ENCODE measurements at regions not wholly inside any gene's neighbourhood (a gene's known extent, or its start where the extent isn't known, plus 50 kb on each side); places are given as distances from the start of the nearest gene placed in this dataset.

DNA sequence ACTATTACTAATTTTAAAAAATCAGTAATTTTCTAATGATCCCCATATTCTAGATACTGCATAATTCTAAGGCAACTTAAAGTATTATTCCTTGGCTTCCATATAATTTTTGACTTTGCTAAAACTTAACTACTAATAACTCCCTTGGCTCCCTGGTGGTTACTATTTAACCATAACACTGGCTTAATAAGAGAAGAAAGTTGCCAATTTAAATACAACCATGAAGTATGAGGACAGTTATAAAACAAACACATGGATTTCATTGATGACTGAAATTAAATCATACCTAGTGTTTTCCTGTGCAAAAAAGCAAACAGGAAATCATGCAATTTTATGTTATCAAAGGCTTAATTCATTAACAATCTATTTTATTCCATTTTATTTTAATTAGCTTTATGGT is 1073.9 kb downstream of the GRM8 start:
- DNase-seq (no peak), ATAC-seq (no peak)
- Histone ChIP-seq H3K27ac (ENCODE audit: low read length) (no peak overlapping the region), H3K4me3 (ENCODE audit: low read length) (no peak overlapping the region), H3K9me3 (ENCODE audit: control insufficient read depth, low read length) (no peaks in the 10 kb centered on the region), H3K27me3 (ENCODE audit: control insufficient read depth, insufficient read depth) (no peaks in the 10 kb centered on the region), H3K4me1 (ENCODE audit: control insufficient read depth, insufficient read depth, low read length) (no peaks in the 10 kb centered on the region)
- intact Hi-C loops (cut with DNase I) = no loop called here

DNA sequence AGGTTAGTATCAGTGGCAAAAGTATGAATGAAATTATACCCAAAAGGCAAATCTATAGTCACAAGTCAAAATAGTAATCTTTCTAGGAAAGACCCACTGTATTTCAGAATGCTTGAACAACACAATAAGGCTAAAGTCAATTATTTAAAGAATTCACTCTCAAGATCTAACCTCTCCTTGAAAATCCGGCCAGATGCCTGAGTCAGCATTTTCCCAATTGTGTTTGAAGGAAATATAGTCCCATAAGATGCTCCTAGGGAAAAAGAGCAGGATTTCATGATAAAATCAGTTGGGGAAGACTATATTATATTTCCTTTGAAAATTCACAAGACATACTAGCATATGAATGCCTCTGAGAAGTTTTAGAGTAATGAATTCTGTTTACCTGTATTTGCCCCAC is 1075.0 kb downstream of the GRM8 start:
- WGBS = 53% methylated on average over 1 of the region's 1 CpG
- Histone ChIP-seq H3K4me1 (ENCODE audit: control insufficient read depth, insufficient read depth, low read length) (no peaks in the 10 kb centered on the region), H3K4me3 (ENCODE audit: low read length) (no peak overlapping the region), H3K27me3 (ENCODE audit: control insufficient read depth, insufficient read depth) (no peaks in the 10 kb centered on the region), H3K9me3 (ENCODE audit: control insufficient read depth, low read length) (no peaks in the 10 kb centered on the region), H3K27ac (ENCODE audit: low read length) (no peak overlapping the region)
- no peak for DNase-seq
- intact Hi-C loops (cut with DNase I) = no loop called here
- ATAC-seq = no peak

DNA sequence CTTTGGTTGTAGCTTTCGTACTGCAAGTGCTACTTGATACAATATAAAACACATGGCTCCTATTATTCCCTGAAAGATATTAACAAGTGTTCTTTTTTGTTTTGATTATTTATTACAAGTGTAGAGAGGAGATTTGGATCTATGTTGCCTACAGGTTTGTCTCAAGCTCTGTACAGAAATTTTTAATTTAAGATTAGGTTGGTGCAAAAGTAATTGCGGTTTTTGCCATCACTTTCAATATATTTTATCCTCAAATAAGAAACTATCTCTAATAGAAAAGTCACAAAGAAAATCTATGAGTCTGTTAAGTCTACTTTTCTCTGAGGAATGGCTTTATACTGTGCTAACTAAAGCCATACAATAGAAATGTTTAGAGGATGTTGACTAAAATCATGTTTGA is 1086.1 kb downstream of the GRM8 start:
- Histone ChIP-seq H3K9me3 (ENCODE audit: control insufficient read depth, low read length) (no peaks in the 10 kb centered on the region), H3K4me1 (ENCODE audit: control insufficient read depth, insufficient read depth, low read length) (no peaks in the 10 kb centered on the region), H3K27ac (ENCODE audit: low read length) (no peak overlapping the region), H3K27me3 (ENCODE audit: control insufficient read depth, insufficient read depth) (no peaks in the 10 kb centered on the region), H3K4me3 (ENCODE audit: low read length) (no peak overlapping the region)
- ATAC-seq (no peak), DNase-seq (no peak)
- WGBS = 71% methylated on average over 2 of the region's 2 CpGs
- intact Hi-C loops (cut with DNase I) = no loop called here

DNA sequence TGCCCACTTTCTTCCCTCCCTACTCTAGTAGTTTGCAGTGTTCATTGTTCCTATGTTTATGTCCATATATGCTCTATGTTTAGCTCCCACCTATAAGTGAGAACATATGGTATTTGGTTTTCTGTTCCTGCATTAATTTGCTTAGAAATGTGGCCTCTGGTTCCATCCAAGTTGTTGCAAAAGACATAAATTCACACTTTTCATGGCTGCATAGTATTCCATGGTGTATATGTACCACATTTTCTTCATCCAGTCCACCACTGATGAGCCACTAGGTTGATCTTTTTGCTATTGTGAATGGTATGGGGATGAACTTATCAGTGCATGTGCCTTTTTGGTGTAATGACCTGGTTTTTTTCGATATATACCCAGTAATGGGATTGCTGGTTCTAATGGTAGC is 1089.1 kb downstream of the GRM8 start:
- Histone ChIP-seq H3K9me3 (ENCODE audit: control insufficient read depth, low read length) (no peaks in the 10 kb centered on the region), H3K27ac (ENCODE audit: low read length) (no peak overlapping the region)

DNA sequence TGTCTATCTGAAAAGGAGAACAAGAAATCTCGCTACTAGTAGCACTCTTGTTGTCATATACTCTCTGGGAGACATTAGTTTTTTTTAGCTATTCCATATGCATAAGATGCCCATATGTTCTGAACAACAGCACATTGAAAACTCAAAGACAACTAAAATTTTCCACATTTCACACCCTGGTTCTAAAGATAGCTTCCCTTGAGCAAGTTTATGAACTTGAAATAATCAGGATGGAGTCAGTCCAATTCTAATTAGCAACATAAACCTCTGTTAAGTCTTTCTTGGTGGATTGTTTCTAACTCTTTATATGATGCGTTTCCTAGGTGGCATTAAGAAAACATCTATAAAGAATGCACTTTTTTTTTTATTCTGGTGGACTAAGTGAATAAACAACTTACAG is 1095.3 kb downstream of the GRM8 start:
- no peak for DNase-seq
- no peak for ATAC-seq
- H3K4me3 ChIP-seq (ENCODE audit: low read length) = no peak overlapping the region
- intact Hi-C loops (cut with DNase I) = no loop called here
- no peak overlapping the region for H3K27ac ChIP-seq (ENCODE audit: low read length)
- H3K9me3 ChIP-seq (ENCODE audit: control insufficient read depth, low read length) = no peaks in the 10 kb centered on the region
- 72% methylated on average over 2 of the region's 2 CpGs for WGBS
- H3K4me1 ChIP-seq (ENCODE audit: control insufficient read depth, insufficient read depth, low read length) = no peaks in the 10 kb centered on the region
- no peaks in the 10 kb centered on the region for H3K27me3 ChIP-seq (ENCODE audit: control insufficient read depth, insufficient read depth)

More for the DNA sequence above, 1089.1 kb downstream of the GRM8 start:
- H3K27me3 ChIP-seq (ENCODE audit: control insufficient read depth, insufficient read depth) = no peaks in the 10 kb centered on the region
- no peak overlapping the region for H3K4me3 ChIP-seq (ENCODE audit: low read length)
- ATAC-seq = no peak
- intact Hi-C loops (cut with DNase I) = no loop called here
- DNase-seq = no peak
- 38% methylated on average over 1 of the region's 1 CpG for WGBS
- no peaks in the 10 kb centered on the region for H3K4me1 ChIP-seq (ENCODE audit: control insufficient read depth, insufficient read depth, low read length)

DNA sequence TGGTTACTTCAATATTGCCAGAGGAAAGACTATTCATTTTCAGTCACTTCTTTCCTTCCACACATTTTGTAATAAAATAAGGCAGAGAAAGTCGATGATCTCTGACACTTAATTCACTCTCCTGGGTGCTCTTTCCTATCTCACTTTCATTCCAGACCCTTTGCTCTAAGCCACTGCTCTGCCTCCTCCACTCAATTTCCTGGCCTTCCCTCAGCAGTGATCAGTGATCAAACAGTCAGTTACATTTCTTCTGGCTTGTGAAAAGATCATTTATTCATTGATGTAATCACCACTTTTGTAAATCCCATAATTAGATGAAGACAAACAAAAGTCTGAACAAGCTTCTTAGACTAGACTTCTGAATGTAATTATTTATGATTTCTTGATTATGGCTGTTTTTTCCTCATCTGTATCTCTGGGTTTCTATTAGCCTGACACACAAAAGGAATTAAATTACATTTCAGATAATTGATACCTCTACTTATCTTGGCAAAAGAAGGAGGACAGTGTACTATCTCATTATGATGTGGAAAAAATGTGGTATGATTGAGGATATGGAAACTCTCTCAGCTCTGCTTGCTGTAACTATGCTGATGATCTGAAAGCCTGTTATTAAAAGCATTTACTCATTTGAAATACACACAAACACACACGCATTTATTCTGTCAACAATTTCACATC is 1102.3 kb downstream of the GRM8 start:
- Histone ChIP-seq H3K4me1 (ENCODE audit: control insufficient read depth, insufficient read depth, low read length) (no peaks in the 10 kb centered on the region), H3K4me3 (ENCODE audit: low read length) (no peak overlapping the region), H3K9me3 (ENCODE audit: control insufficient read depth, low read length) (no peaks in the 10 kb centered on the region), H3K27me3 (ENCODE audit: control insufficient read depth, insufficient read depth) (no peaks in the 10 kb centered on the region), H3K27ac (ENCODE audit: low read length) (no peak overlapping the region)
- 47% methylated on average over 2 of the region's 2 CpGs for WGBS
- no peak for ATAC-seq
- no peak for DNase-seq
- intact Hi-C loops (cut with DNase I) = no loop called here

DNA sequence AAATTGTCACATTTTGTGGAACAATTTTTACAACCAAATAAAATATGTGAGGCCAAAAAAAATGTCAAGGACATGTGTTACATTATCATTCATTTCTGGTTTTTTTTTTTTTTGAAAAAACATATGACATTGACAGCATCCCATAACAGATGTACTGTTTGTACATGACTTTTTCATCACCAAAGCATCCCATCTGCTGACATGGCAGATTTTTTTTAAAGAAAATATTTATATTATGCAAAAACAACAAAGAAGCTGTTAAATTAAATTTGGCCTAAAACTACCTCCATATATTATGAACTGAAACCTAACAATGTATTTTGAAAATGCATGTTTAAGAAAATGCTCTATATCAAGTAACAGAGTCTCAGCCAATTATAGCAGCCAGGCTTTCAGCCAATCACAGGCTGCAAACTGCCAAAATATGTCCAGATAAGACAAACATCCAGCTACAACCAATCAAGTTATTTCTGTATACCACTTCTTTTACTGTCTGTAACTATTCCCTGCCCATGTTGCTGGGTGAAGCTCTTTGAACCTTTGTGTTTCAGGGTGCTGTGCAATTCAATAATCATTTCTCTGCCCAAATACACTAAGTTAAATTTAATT is 1111.8 kb downstream of the GRM8 start:
- H3K9me3 ChIP-seq (ENCODE audit: control insufficient read depth, low read length) = no peaks in the 10 kb centered on the region
- no peak overlapping the region for H3K27ac ChIP-seq (ENCODE audit: low read length)
- DNase-seq (no peak), ATAC-seq (no peak)
- H3K4me3 ChIP-seq (ENCODE audit: low read length) = no peak overlapping the region
- intact Hi-C loops (cut with DNase I) = no loop called here
- no peaks in the 10 kb centered on the region for H3K4me1 ChIP-seq (ENCODE audit: control insufficient read depth, insufficient read depth, low read length)
- no peaks in the 10 kb centered on the region for H3K27me3 ChIP-seq (ENCODE audit: control insufficient read depth, insufficient read depth)

GRCh38 chr7:126119981-126120380 is 1132.8 kb downstream of the GRM8 start:
- Histone ChIP-seq H3K27me3 (ENCODE audit: control insufficient read depth, insufficient read depth) (no peaks in the 10 kb centered on the region), H3K9me3 (ENCODE audit: control insufficient read depth, low read length) (no peaks in the 10 kb centered on the region), H3K4me1 (ENCODE audit: control insufficient read depth, insufficient read depth, low read length) (no peaks in the 10 kb centered on the region), H3K27ac (ENCODE audit: low read length) (no peak overlapping the region), H3K4me3 (ENCODE audit: low read length) (no peak overlapping the region)
- no peak for DNase-seq
- ATAC-seq = no peak
- intact Hi-C loops (cut with DNase I) = no loop called here
- 45% methylated on average over 1 of the region's 1 CpG for WGBS

- Histone ChIP-seq H3K4me3 (ENCODE audit: low read length) (no peak overlapping the region), H3K27ac (ENCODE audit: low read length) (no peak overlapping the region), H3K4me1 (ENCODE audit: control insufficient read depth, insufficient read depth, low read length) (no peaks in the 10 kb centered on the region), H3K27me3 (ENCODE audit: control insufficient read depth, insufficient read depth) (no peaks in the 10 kb centered on the region), H3K9me3 (ENCODE audit: control insufficient read depth, low read length) (no peaks in the 10 kb centered on the region)
- DNase-seq (no peak), ATAC-seq (no peak)
- 6% methylated on average over 1 of the region's 1 CpG for WGBS
- intact Hi-C loops (cut with DNase I) = no loop called here
Observed at GRCh38 chr7:126103582-126103981, 1149.2 kb downstream of the GRM8 start.

GRCh38 chr7:126083014-126083413 is 1153.4 kb upstream of the POT1 start:
- intact Hi-C loops (cut with DNase I) = no loop called here
- Histone ChIP-seq H3K27me3 (ENCODE audit: control insufficient read depth, insufficient read depth) (no peaks in the 10 kb centered on the region), H3K4me3 (ENCODE audit: low read length) (no peak overlapping the region), H3K4me1 (ENCODE audit: control insufficient read depth, insufficient read depth, low read length) (no peaks in the 10 kb centered on the region), H3K27ac (ENCODE audit: low read length) (no peak overlapping the region), H3K9me3 (ENCODE audit: control insufficient read depth, low read length) (no peaks in the 10 kb centered on the region)
- no peak for ATAC-seq
- no peak for DNase-seq

DNA sequence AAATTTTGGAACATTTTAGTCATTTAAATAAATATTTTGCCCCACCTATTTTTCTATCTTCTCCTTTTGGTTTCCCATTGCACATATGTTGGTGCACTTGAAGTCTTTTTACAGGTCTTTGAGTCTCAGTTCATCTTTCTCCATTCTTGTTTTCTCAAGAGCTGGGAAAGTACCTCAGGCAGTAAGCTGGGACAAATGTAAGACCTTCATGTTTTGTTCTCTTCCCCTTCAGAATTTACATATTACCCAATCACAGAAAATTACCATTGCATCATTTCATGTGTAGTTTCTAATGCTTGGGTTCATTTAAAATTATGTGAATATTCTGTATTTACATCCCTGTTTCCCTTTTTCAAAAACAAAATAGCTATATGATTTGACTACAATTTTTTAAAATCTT is 1150.0 kb upstream of the POT1 start:
- Histone ChIP-seq H3K4me3 (ENCODE audit: low read length) (no peak overlapping the region), H3K4me1 (ENCODE audit: control insufficient read depth, insufficient read depth, low read length) (no peaks in the 10 kb centered on the region), H3K27ac (ENCODE audit: low read length) (no peak overlapping the region), H3K27me3 (ENCODE audit: control insufficient read depth, insufficient read depth) (no peaks in the 10 kb centered on the region), H3K9me3 (ENCODE audit: control insufficient read depth, low read length) (no peaks in the 10 kb centered on the region)
- ATAC-seq (no peak), DNase-seq (no peak)
- intact Hi-C loops (cut with DNase I) = no loop called here

GRCh38 chr7:126079151-126079550 is 1149.5 kb upstream of the POT1 start:
- H3K4me3 ChIP-seq (ENCODE audit: low read length) = no peak overlapping the region
- no peaks in the 10 kb centered on the region for H3K4me1 ChIP-seq (ENCODE audit: control insufficient read depth, insufficient read depth, low read length)
- no peaks in the 10 kb centered on the region for H3K27me3 ChIP-seq (ENCODE audit: control insufficient read depth, insufficient read depth)
- no peak for DNase-seq
- H3K9me3 ChIP-seq (ENCODE audit: control insufficient read depth, low read length) = no peaks in the 10 kb centered on the region
- intact Hi-C loops (cut with DNase I) = no loop called here
- WGBS = 80% methylated on average over 3 of the region's 3 CpGs
- no peak overlapping the region for H3K27ac ChIP-seq (ENCODE audit: low read length)
- no peak for ATAC-seq
